GM23248 (cell line): ENCODE measurements at regions not wholly inside any gene's neighbourhood (a gene's known extent, or its start where the extent isn't known, plus 50 kb on each side); places are given as distances from the start of the nearest gene placed in this dataset.

Experiments used
- DNase-seq: peaks from one replicate; pipeline ENCODE4 v3.0.0-alpha.2; 2015
- H2AFZ ChIP-seq: fragments of 200-600 bp; sonication (generic); 2 replicates; pipeline ENCODE4 v1.6.1; 2016; ENCODE audit warnings: antibody characterized with exemption
- H3F3A ChIP-seq: fragments of 200-600 bp; sonication (generic); 2 replicates; pipeline ENCODE4 v1.6.1; 2016; ENCODE audit warnings: mild to moderate bottlenecking, antibody characterized with exemption, mixed run types; ENCODE audit not compliant: insufficient read depth
- H3K27ac ChIP-seq: fragments of 200-600 bp; sonication (generic); 2 replicates; pipeline ENCODE4 v1.5.1; 2016; ENCODE audit warnings: mild to moderate bottlenecking
- H3K27me3 ChIP-seq: fragments of 200-600 bp; sonication (generic); replicated peaks from 2 replicates; pipeline ENCODE4 v1.6.1; 2016; ENCODE audit warnings: mild to moderate bottlenecking; ENCODE audit not compliant: insufficient read depth
- H3K36me3 ChIP-seq: fragments of 200-600 bp; sonication (generic); 2 replicates; pipeline ENCODE4 v1.6.1; 2016; ENCODE audit warnings: low read depth, mild to moderate bottlenecking
- H3K4me1 ChIP-seq: fragments of 200-600 bp; sonication (generic); 2 replicates; pipeline ENCODE4 v1.6.1; 2016; ENCODE audit warnings: mild to moderate bottlenecking; ENCODE audit not compliant: insufficient read depth
- H3K4me2 ChIP-seq: fragments of 200-600 bp; sonication (generic); one replicate; pipeline ENCODE4 v1.6.1; 2016; ENCODE audit warnings: mild to moderate bottlenecking; ENCODE audit not compliant: unreplicated experiment
- H3K4me3 ChIP-seq: fragments of 200-600 bp; sonication (generic); 2 replicates; pipeline ENCODE4 v1.5.1; 2016; ENCODE audit warnings: mild to moderate bottlenecking
- H3K79me2 ChIP-seq: fragments of 200-600 bp; sonication (generic); 2 replicates; pipeline ENCODE4 v1.6.1; 2016; ENCODE audit warnings: mild to moderate bottlenecking; ENCODE audit not compliant: insufficient read depth
- H3K9ac ChIP-seq: fragments of 200-600 bp; sonication (generic); 2 replicates; pipeline ENCODE4 v1.6.1; 2016; ENCODE audit warnings: mild to moderate bottlenecking
- H3K9me2 ChIP-seq: fragments of 200-600 bp; sonication (generic); 2 replicates; pipeline ENCODE4 v1.6.1; 2016; ENCODE audit warnings: mixed run types, mild to moderate bottlenecking, moderate library complexity; ENCODE audit not compliant: insufficient read depth
- H3K9me3 ChIP-seq: fragments of 200-600 bp; sonication (generic); one replicate; pipeline ENCODE4 v1.6.1; 2017; ENCODE audit warnings: low read depth
- H4K20me1 ChIP-seq: fragments of 200-600 bp; sonication (generic); 2 replicates; pipeline ENCODE4 v1.6.0; 2016; ENCODE audit not compliant: insufficient read depth
- EZH2 ChIP-seq: fragments of 200-600 bp; sonication (generic); IDR thresholded peaks from 2 replicates; pipeline ENCODE4 v1.6.1; 2018; ENCODE audit warnings: antibody characterized with exemption, mild to moderate bottlenecking; ENCODE audit not compliant: insufficient read depth, poor library complexity, severe bottlenecking
- EZH2phosphoT487 ChIP-seq: fragments of 200-600 bp; sonication (generic); IDR thresholded peaks from 2 replicates; pipeline ENCODE4 v1.6.1; 2018; ENCODE audit warnings: antibody characterized with exemption, moderate library complexity, mild to moderate bottlenecking, low read depth; ENCODE audit not compliant: insufficient read depth
- WGBS, 2 experiments: methylation state at CpG; one replicate each; pipeline ENCODE4 v1.1.6; 2015 to 2017; ENCODE audit warnings: low lambda C conversion rate in 2 of 2, low coverage in 1 of 2; ENCODE audit errors: missing lambda C conversion rate in 2 of 2; 5-methylcytosine and 5-hydroxymethylcytosine counted together
- in situ Hi-C: fragments of 300-500 bp; cut with MboI; formaldehyde crosslinking; loops from 2 replicates; pipeline ENCODE4 v1.15.0; 2020

DNA sequence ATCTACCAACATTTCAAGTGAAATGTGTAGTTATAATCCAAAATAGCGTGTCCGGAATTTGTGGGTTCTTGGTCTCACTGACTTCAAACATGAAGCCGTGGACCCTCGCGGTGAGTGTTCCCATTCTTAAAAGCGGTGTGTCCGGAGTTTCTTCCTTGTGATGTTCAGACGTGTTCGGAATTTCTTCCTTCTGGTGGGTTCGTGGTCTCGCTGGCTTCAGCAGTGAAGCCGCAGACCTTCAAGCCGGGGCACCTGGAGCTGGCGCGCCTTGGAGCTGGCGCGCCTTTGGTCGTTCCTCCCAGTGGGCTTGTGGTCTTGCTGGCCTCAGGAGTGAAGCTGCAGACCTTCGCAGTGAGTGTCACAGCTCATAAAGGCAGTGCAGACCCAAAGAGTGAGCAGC is 291.5 kb upstream of the EYS start:
- Histone ChIP-seq H3K79me2 (no peaks in the 10 kb centered on the region), H3K9me3 (no peaks in the 10 kb centered on the region), H3K4me3 (no peak overlapping the region), H3K4me1 (no peaks in the 10 kb centered on the region), H3K9ac (no peak overlapping the region), H2AFZ (no peak overlapping the region), H3K27ac (no peak overlapping the region), H3K36me3 (no peaks in the 10 kb centered on the region), H3F3A (no peaks in the 10 kb centered on the region), H3K4me2 (no peak overlapping the region), H3K9me2 (no peaks in the 10 kb centered on the region), H3K27me3 (no peaks in the 10 kb centered on the region), H4K20me1 (no peaks in the 10 kb centered on the region)
- in situ Hi-C loops = no loop called here
- DNase-seq = no peak
- 79 to 82% methylated on average over 18 to 19 of the region's 19 CpGs for WGBS, 2 experiments
- TF ChIP-seq EZH2phosphoT487 (no peak), EZH2 (no peak)

DNA sequence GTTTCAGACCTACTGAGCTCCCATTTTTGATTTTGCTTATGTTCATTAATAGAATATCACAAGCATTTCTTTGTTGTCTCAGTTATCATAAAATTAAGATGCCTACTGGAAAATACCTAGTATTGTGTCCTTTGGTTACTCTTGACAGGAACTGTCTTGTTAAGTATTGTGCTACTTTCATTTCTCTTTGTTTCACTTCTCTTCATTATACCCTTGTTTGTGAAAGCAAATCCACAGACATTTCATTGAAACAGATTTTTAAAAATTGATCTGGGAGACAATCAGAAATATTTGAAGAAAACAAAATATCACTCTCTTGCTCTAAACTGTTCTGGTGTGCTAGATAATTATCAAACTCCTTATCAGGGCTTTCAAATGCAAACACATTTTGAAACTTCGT is 290.5 kb upstream of the EYS start:
- H3K4me1 ChIP-seq = no peaks in the 10 kb centered on the region
- WGBS, 2 experiments = 0 to 20% methylated on average over 1 of the region's 1 CpG
- in situ Hi-C loops = no loop called here

DNA sequence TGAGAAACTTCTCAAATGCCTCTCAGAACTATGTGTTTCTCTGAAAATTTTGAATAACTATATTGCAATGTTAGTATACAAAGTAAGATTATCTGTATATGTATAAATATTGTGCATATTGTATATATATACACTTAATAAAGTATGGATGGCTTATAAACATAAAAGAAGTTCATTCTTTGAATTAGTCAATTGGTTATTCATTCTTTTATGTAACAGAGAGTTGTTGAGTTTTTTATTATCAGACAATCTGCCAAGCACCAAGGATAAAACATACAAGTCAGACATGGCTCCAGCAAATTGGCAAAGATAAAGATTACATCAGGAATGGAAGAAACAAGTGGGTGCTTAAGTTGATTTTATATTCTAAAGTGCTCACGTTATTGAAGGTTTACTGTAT is 289.1 kb upstream of the EYS start:
- TF ChIP-seq EZH2 = no peak
- TF ChIP-seq EZH2phosphoT487 = no peak
- Histone ChIP-seq H3K4me1 (no peaks in the 10 kb centered on the region), H3K4me3 (no peak overlapping the region), H3F3A (no peaks in the 10 kb centered on the region), H3K9me3 (no peaks in the 10 kb centered on the region), H4K20me1 (no peaks in the 10 kb centered on the region), H2AFZ (no peak overlapping the region), H3K79me2 (no peaks in the 10 kb centered on the region), H3K9me2 (no peaks in the 10 kb centered on the region), H3K27ac (no peak overlapping the region), H3K27me3 (no peaks in the 10 kb centered on the region), H3K9ac (no peak overlapping the region), H3K36me3 (no peaks in the 10 kb centered on the region), H3K4me2 (no peak overlapping the region)
- in situ Hi-C loops = no loop called here
- no peak for DNase-seq
- WGBS, 2 experiments = 10 to 18% methylated on average over 1 of the region's 1 CpG

More for the DNA sequence above, 290.5 kb upstream of the EYS start:
- H3K4me3 ChIP-seq = no peak overlapping the region
- no peaks in the 10 kb centered on the region for H3K36me3 ChIP-seq
- no peak overlapping the region for H3K9ac ChIP-seq
- H3K4me2 ChIP-seq = no peak overlapping the region
- no peaks in the 10 kb centered on the region for H3K9me3 ChIP-seq
- no peak for DNase-seq
- TF ChIP-seq EZH2 = no peak
- no peak for TF ChIP-seq EZH2phosphoT487
- H3K79me2 ChIP-seq = no peaks in the 10 kb centered on the region
- H3F3A ChIP-seq = no peaks in the 10 kb centered on the region
- no peaks in the 10 kb centered on the region for H3K9me2 ChIP-seq
- no peak overlapping the region for H2AFZ ChIP-seq
- no peaks in the 10 kb centered on the region for H3K27me3 ChIP-seq
- H4K20me1 ChIP-seq = no peaks in the 10 kb centered on the region
- H3K27ac ChIP-seq = no peak overlapping the region

DNA sequence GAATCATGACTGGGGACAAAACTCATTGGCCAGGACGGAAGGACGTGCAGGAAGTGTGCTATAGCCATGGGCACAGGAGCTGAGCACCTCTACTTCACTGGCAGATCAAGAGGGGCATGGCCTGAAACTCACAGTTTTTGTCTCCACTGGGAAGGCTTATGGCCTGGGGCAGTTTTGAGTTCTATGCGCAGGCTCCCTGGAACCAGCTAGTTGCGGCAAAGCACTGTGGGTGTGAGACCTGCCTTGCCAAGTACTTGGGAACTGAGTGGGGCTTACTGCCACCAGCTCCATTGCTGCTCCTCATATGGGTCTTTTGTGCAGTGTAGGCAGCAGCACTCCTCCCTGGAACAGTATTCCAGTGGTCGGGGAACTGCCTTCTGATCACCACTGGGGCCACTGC is 282.6 kb upstream of the EYS start:
- no peak for DNase-seq
- no peaks in the 10 kb centered on the region for H3K9me3 ChIP-seq
- H3K4me3 ChIP-seq = no peak overlapping the region
- H3K4me2 ChIP-seq = no peak overlapping the region
- H4K20me1 ChIP-seq = no peaks in the 10 kb centered on the region
- TF ChIP-seq EZH2phosphoT487 (no peak), EZH2 (no peak)
- 50 to 56% methylated on average over 5 of the region's 5 CpGs for WGBS, 2 experiments
- H3K9me2 ChIP-seq = no peaks in the 10 kb centered on the region
- H3K4me1 ChIP-seq = no peaks in the 10 kb centered on the region
- H3K9ac ChIP-seq = no peak overlapping the region
- no peaks in the 10 kb centered on the region for H3K79me2 ChIP-seq
- in situ Hi-C loops = no loop called here
- no peak overlapping the region for H2AFZ ChIP-seq
- no peaks in the 10 kb centered on the region for H3K36me3 ChIP-seq
- no peaks in the 10 kb centered on the region for H3K27me3 ChIP-seq
- no peaks in the 10 kb centered on the region for H3F3A ChIP-seq
- H3K27ac ChIP-seq = no peak overlapping the region

DNA sequence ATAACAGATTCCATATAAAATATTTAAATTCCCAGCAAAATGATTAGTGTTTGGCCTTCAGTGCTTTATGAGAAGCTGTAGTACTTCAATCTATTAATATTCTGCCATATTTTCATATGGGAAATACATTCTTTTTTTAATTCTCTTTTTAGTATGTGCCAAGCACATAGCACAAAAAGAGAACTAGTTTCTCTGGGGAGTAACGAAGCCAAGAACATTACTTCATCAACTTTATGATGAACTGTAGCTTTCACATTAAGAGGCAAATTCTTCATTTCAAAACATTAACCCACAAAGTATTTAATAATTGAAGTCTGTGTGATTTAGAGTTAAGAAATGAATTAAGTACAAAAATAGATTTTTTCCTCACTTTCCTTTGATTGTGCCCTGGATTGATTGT is 281.0 kb upstream of the EYS start:
- in situ Hi-C loops = no loop called here
- H3K79me2 ChIP-seq = no peaks in the 10 kb centered on the region
- no peak overlapping the region for H3K27ac ChIP-seq
- no peak overlapping the region for H3K4me2 ChIP-seq
- no peaks in the 10 kb centered on the region for H3K27me3 ChIP-seq
- H3K4me3 ChIP-seq = no peak overlapping the region
- no peak overlapping the region for H2AFZ ChIP-seq
- H3K9ac ChIP-seq = no peak overlapping the region
- H3K36me3 ChIP-seq = no peaks in the 10 kb centered on the region
- no peaks in the 10 kb centered on the region for H3K9me2 ChIP-seq
- no peaks in the 10 kb centered on the region for H3K4me1 ChIP-seq
- no peaks in the 10 kb centered on the region for H3K9me3 ChIP-seq
- H3F3A ChIP-seq = no peaks in the 10 kb centered on the region
- DNase-seq = no peak
- 0 to 2% methylated on average over 1 of the region's 1 CpG for WGBS, 2 experiments
- TF ChIP-seq EZH2 (no peak), EZH2phosphoT487 (no peak)
- no peaks in the 10 kb centered on the region for H4K20me1 ChIP-seq
